ENCODE measurements at regions not wholly inside any gene's neighbourhood (a gene's known extent, or its start where the extent isn't known, plus 50 kb on each side); places are given as distances from the start of the nearest gene placed in this dataset.
"Not testable (repeated sequence)": the region's sequence is repeated elsewhere in the genome, so short reads cannot be mapped to it uniquely, and the experiment has no call there.

DNA sequence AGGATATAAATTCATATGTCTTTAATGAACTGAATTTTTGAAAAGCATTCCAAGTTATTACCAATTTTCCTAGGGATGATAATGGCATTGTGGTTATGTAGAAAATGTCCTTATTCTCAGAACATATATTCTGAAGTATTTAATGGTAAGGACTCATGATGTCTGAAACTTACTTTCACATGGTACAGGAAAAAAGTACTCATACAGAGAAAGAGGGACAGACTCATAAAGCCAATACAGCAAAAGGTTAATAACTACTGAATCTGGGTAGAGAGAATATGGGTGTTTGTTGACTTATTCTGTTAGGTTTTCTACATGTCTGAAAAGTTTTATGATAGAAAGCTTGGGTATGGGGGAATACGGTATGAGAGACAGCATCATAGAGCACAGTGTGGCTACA, 84.3 kb upstream of the SERTAD2 start:
- H3K36me3 Mint-ChIP-seq (ENCODE audit: unreplicated experiment): no peaks in the 10 kb centered on the region
- DNase-seq: no peak
- H3K27me3 Mint-ChIP-seq (ENCODE audit: unreplicated experiment): no peaks in the 10 kb centered on the region
- H3K27ac Mint-ChIP-seq (ENCODE audit: unreplicated experiment): no peak overlapping the region
- H3K4me1 Mint-ChIP-seq (ENCODE audit: low read depth, unreplicated experiment): no peaks in the 10 kb centered on the region
- H3K4me3 Mint-ChIP-seq (ENCODE audit: unreplicated experiment): no peak overlapping the region
- no peaks in the 10 kb centered on the region for H3K9me3 Mint-ChIP-seq (ENCODE audit: unreplicated experiment)
- TF ChIP-seq, protein P1, sequence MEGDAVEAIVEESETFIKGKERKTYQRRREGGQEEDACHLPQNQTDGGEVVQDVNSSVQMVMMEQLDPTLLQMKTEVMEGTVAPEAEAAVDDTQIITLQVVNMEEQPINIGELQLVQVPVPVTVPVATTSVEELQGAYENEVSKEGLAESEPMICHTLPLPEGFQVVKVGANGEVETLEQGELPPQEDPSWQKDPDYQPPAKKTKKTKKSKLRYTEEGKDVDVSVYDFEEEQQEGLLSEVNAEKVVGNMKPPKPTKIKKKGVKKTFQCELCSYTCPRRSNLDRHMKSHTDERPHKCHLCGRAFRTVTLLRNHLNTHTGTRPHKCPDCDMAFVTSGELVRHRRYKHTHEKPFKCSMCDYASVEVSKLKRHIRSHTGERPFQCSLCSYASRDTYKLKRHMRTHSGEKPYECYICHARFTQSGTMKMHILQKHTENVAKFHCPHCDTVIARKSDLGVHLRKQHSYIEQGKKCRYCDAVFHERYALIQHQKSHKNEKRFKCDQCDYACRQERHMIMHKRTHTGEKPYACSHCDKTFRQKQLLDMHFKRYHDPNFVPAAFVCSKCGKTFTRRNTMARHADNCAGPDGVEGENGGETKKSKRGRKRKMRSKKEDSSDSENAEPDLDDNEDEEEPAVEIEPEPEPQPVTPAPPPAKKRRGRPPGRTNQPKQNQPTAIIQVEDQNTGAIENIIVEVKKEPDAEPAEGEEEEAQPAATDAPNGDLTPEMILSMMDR (IDR thresholded peaks at IDR 0.05; ENCODE audit: partially characterized antibody, unreplicated experiment): no peak

DNA sequence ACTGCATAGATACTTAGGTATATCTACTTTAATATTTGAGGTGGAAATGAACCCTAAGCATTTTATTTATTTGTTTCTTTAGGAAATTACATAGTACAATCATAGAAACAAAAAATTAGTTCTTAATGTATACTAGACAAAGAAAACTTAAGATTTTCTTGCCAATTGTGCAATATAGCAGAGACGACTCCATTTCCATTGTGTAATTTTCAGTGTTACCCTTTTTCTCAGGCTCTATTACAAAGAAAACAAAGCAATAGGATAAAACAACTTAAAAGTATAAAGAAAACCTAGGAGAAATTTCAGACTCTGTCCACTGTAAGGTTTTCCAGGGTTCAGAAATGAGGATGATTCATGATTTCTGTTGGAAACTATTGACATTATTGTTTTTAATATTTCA, 89.0 kb upstream of the SERTAD2 start:
- Mint-ChIP-seq H3K36me3 (ENCODE audit: unreplicated experiment) (no peaks in the 10 kb centered on the region), H3K27ac (ENCODE audit: unreplicated experiment) (no peak overlapping the region), H3K4me1 (ENCODE audit: low read depth, unreplicated experiment) (no peaks in the 10 kb centered on the region), H3K4me3 (ENCODE audit: unreplicated experiment) (no peak overlapping the region), H3K27me3 (ENCODE audit: unreplicated experiment) (no peaks in the 10 kb centered on the region), H3K9me3 (ENCODE audit: unreplicated experiment) (no peaks in the 10 kb centered on the region)
- DNase-seq: no peak
- TF ChIP-seq, protein P1 (IDR thresholded peaks at IDR 0.05; ENCODE audit: partially characterized antibody, unreplicated experiment): no peak

DNA sequence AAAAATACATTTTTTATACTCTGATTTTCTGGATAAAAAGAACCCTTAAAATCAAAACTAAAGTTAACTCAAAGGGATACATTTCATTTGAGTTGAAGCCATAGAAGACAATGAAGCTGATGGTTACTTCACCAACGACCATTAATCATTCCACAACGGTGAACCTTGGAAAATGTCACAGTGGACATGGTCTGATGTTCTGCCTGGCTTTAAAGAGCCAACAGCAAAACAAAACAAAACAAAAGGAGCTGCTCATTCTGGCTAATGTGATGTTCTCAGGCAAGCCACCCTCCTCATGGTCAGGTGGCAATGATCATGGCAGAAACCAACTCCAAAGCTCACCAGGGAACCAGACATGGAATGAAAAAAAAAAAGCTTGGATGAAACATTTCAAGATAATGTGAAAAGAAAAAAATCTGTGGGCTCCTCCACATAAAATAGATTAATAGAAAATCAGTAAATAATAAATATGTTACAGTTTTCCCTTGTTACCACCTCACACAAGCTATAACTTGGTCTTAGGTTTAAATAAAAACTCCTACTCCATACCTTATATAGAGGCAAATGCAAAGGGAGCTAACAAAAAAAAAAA, 90.1 kb upstream of the SERTAD2 start:
- TF ChIP-seq, protein P1 (IDR thresholded peaks at IDR 0.05; ENCODE audit: partially characterized antibody, unreplicated experiment): no peak
- DNase-seq: no peak
- Mint-ChIP-seq H3K27ac (ENCODE audit: unreplicated experiment) (no peak overlapping the region), H3K4me3 (ENCODE audit: unreplicated experiment) (no peak overlapping the region), H3K36me3 (ENCODE audit: unreplicated experiment) (no peaks in the 10 kb centered on the region), H3K27me3 (ENCODE audit: unreplicated experiment) (no peaks in the 10 kb centered on the region), H3K4me1 (ENCODE audit: low read depth, unreplicated experiment) (no peaks in the 10 kb centered on the region), H3K9me3 (ENCODE audit: unreplicated experiment) (no peaks in the 10 kb centered on the region)

DNA sequence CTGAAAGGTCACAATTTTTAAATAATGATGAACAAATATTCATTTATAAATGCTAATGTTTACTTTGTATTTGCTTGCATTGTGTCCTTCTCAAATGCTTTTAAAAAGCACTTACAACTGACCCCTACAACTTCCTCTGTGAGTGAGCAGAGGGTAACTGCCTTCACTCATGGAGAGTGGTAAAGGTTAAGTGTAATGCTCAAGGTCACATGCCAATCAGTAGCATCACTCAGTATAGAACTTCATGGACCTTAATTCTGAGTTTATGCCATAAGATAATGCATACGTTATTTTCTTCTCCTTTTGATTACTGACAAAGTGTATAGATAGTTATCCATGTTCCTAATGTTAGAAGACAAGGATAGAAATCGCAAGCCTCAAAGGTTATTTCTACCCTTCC, 91.8 kb upstream of the SERTAD2 start:
- Mint-ChIP-seq H3K27ac (ENCODE audit: unreplicated experiment) (no peak overlapping the region), H3K4me1 (ENCODE audit: low read depth, unreplicated experiment) (peaks cover 3% of the 10 kb centered on the region), H3K4me3 (ENCODE audit: unreplicated experiment) (no peak overlapping the region), H3K36me3 (ENCODE audit: unreplicated experiment) (no peaks in the 10 kb centered on the region), H3K27me3 (ENCODE audit: unreplicated experiment) (peaks cover 2% of the 10 kb centered on the region), H3K9me3 (ENCODE audit: unreplicated experiment) (no peaks in the 10 kb centered on the region)
- TF ChIP-seq, protein P1 (IDR thresholded peaks at IDR 0.05; ENCODE audit: partially characterized antibody, unreplicated experiment): no peak
- no peak for DNase-seq

DNA sequence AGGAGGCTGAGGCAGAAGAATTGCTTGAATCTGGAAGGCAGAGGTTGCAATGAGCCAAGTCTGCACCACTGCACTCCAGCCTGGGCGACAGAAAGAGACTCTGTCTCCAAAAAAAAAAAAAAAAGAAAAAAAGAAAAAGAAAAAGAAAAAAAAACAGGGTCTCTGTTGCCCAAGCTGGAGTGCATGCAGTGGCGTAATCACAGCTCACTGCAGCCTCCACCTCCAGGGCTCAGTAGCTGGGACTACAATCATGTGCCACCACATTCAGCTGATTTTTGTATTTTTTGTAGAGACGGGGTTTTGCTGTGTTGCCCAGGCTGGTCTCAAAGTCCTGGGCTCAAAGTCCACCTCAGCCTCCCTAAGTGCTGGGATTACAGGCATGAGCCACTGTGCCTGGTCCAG, 94.0 kb upstream of the SERTAD2 start:
- H3K27ac Mint-ChIP-seq (ENCODE audit: unreplicated experiment); H3K4me3 Mint-ChIP-seq (ENCODE audit: unreplicated experiment); H3K9me3 Mint-ChIP-seq (ENCODE audit: unreplicated experiment); H3K36me3 Mint-ChIP-seq (ENCODE audit: unreplicated experiment); H3K27me3 Mint-ChIP-seq (ENCODE audit: unreplicated experiment); H3K4me1 Mint-ChIP-seq (ENCODE audit: low read depth, unreplicated experiment); DNase-seq: not testable (repeated sequence)
